CD4-positive, CD25-positive, alpha-beta regulatory T cell (primary cell): ENCODE measurements at regions not wholly inside any gene's neighbourhood (a gene's known extent, or its start where the extent isn't known, plus 50 kb on each side); places are given as distances from the start of the nearest gene placed in this dataset.

Experiments used
- ATAC-seq, 2 donors: fragments of 150-1000 bp; cut with Tn5 transposase; one replicate each; pipeline ENCODE4 v1.10.0; 2021; ENCODE audit warnings: low read depth in 2 of 2, moderate number of reproducible peaks in 2 of 2, moderate library complexity in 1 of 2
- DNase-seq, 3 donors: peaks; one replicate each; pipeline versions ENCODE4 v3.0.0 to v3.0.0-alpha.2; 2012 to 2022; ENCODE audit warnings: mixed read lengths in 1 of 3
- H3K27ac ChIP-seq: one replicate; pipeline ENCODE4 v1.7.0; 2013; ENCODE audit warnings: mild to moderate bottlenecking, low read length; ENCODE audit not compliant: insufficient read depth, poor library complexity, severe bottlenecking
- H3K27me3 ChIP-seq: one replicate; pipeline ENCODE4 v1.7.0; 2013; ENCODE audit warnings: low read length; ENCODE audit not compliant: control insufficient read depth, insufficient read depth
- H3K36me3 ChIP-seq: one replicate; pipeline ENCODE4 v1.7.0; 2013; ENCODE audit warnings: mild to moderate bottlenecking, low read length, moderate library complexity; ENCODE audit not compliant: control insufficient read depth, insufficient read depth
- H3K4me1 ChIP-seq: 2 replicates; pipeline ENCODE4 v1.7.0; 2013; ENCODE audit warnings: mild to moderate bottlenecking, low read length; ENCODE audit not compliant: insufficient read depth, control insufficient read depth, poor library complexity, severe bottlenecking
- H3K4me3 ChIP-seq: one replicate; pipeline ENCODE4 v1.7.0; 2013; ENCODE audit warnings: low read depth, mild to moderate bottlenecking, low read length, moderate library complexity
- H3K9me3 ChIP-seq, 2 experiments: 1 replicate in 1 of 2; 2 replicates in 1 of 2; pipeline ENCODE4 v1.7.0; 2013; ENCODE audit warnings: low read length in 2 of 2, mild to moderate bottlenecking in 1 of 2, moderate library complexity in 1 of 2; ENCODE audit not compliant: control insufficient read depth in 2 of 2
- H3K27ac Mint-ChIP-seq, 3 donors: one replicate each; pipeline ENCODE4 v1.8.0; 2020 to 2022; ENCODE audit warnings: mild to moderate bottlenecking in 3 of 3, mixed read lengths in 3 of 3, moderate library complexity in 2 of 3
- H3K27me3 Mint-ChIP-seq: one replicate; pipeline ENCODE4 v1.8.0; 2022; ENCODE audit warnings: mild to moderate bottlenecking, mixed read lengths
- H3K36me3 Mint-ChIP-seq: one replicate; pipeline ENCODE4 v1.8.0; 2020; ENCODE audit warnings: mixed read lengths
- H3K4me1 Mint-ChIP-seq, 4 donors: one replicate each; pipeline ENCODE4 v1.8.0; 2020 to 2022; ENCODE audit warnings: mixed read lengths in 4 of 4, mild to moderate bottlenecking in 1 of 4
- H3K4me3 Mint-ChIP-seq, 4 donors: one replicate each; pipeline ENCODE4 v1.8.0; 2020 to 2022; ENCODE audit warnings: mild to moderate bottlenecking in 4 of 4, mixed read lengths in 4 of 4, moderate library complexity in 3 of 4
- H3K9me3 Mint-ChIP-seq, 7 donors: one replicate each; pipeline ENCODE4 v1.8.0; 2020 to 2022; ENCODE audit warnings: mixed read lengths in 7 of 7, mild to moderate bottlenecking in 3 of 7, moderate library complexity in 2 of 7

- Mint-ChIP-seq H3K4me1 (no peaks in the 10 kb centered on the region), H3K27me3 (no peaks in the 10 kb centered on the region), H3K9me3 (peaks cover 0 to 3% (median 0%) of the 10 kb centered on the region in 7 donors), H3K27ac (no peak overlapping the region), H3K4me3 (no peak overlapping the region), H3K36me3 (no peaks in the 10 kb centered on the region)
- Histone ChIP-seq H3K9me3 (no peaks in the 10 kb centered on the region), H3K36me3 (no peaks in the 10 kb centered on the region), H3K4me1 (no peaks in the 10 kb centered on the region), H3K27me3 (no peaks in the 10 kb centered on the region), H3K27ac (no peak overlapping the region), H3K4me3 (no peak overlapping the region)
- no peak for ATAC-seq
- DNase-seq = no peak
These were observed 327.1 kb downstream of the ZIC1 start for GRCh38 chr3:147736226-147736625.

GRCh38 chr3:147737376-147737775, 328.2 kb downstream of the ZIC1 start:
- no peak overlapping the region for H3K4me3 Mint-ChIP-seq

GRCh38 chr3:147740928-147741327, 331.8 kb downstream of the ZIC1 start:
- Mint-ChIP-seq H3K36me3 (no peaks in the 10 kb centered on the region), H3K4me1 (no peaks in the 10 kb centered on the region), H3K27ac (no peak overlapping the region), H3K4me3 (no peak overlapping the region), H3K9me3 (peaks cover 0 to 8% (median 4%) of the 10 kb centered on the region in 7 donors), H3K27me3 (no peaks in the 10 kb centered on the region)
- no peak overlapping the region for H3K4me3 ChIP-seq
- H3K27me3 ChIP-seq = no peaks in the 10 kb centered on the region
- H3K27ac ChIP-seq = no peak overlapping the region
- no peaks in the 10 kb centered on the region for H3K4me1 ChIP-seq
- no peaks in the 10 kb centered on the region for H3K9me3 ChIP-seq
- DNase-seq (no peak), ATAC-seq (no peak)
- H3K36me3 ChIP-seq = no peaks in the 10 kb centered on the region

More at GRCh38 chr3:147737376-147737775, 328.2 kb downstream of the ZIC1 start:
- Mint-ChIP-seq H3K9me3 (peaks cover 0 to 4% (median 0%) of the 10 kb centered on the region in 7 donors), H3K27me3 (no peaks in the 10 kb centered on the region), H3K27ac (no peak overlapping the region), H3K36me3 (no peaks in the 10 kb centered on the region), H3K4me1 (no peaks in the 10 kb centered on the region)
- Histone ChIP-seq H3K4me3 (no peak overlapping the region), H3K4me1 (no peaks in the 10 kb centered on the region), H3K27me3 (no peaks in the 10 kb centered on the region), H3K36me3 (no peaks in the 10 kb centered on the region), H3K27ac (no peak overlapping the region), H3K9me3 (no peaks in the 10 kb centered on the region)
- no peak for DNase-seq
- ATAC-seq = no peak

GRCh38 chr3:147744967-147745366, 335.8 kb downstream of the ZIC1 start:
- Histone ChIP-seq H3K4me1 (no peaks in the 10 kb centered on the region), H3K9me3 (no peaks in the 10 kb centered on the region), H3K4me3 (no peak overlapping the region), H3K27ac (no peak overlapping the region), H3K27me3 (no peaks in the 10 kb centered on the region), H3K36me3 (no peaks in the 10 kb centered on the region)
- Mint-ChIP-seq H3K9me3 (peaks cover 3 to 9% (median 8%) of the 10 kb centered on the region in 7 donors), H3K4me3 (no peak overlapping the region), H3K27ac (no peak overlapping the region), H3K27me3 (no peaks in the 10 kb centered on the region), H3K36me3 (no peaks in the 10 kb centered on the region), H3K4me1 (no peaks in the 10 kb centered on the region)
- ATAC-seq = no peak
- no peak for DNase-seq

GRCh38 chr3:147755310-147755709, 346.1 kb downstream of the ZIC1 start:
- DNase-seq = no peak
- H3K9me3 ChIP-seq = no peaks in the 10 kb centered on the region
- H3K36me3 ChIP-seq = no peaks in the 10 kb centered on the region
- no peak overlapping the region for H3K27ac ChIP-seq
- H3K27me3 Mint-ChIP-seq = no peaks in the 10 kb centered on the region
- H3K4me1 Mint-ChIP-seq = no peaks in the 10 kb centered on the region
- H3K4me3 ChIP-seq = no peak overlapping the region
- no peak for ATAC-seq
- H3K27ac Mint-ChIP-seq = no peak overlapping the region
- no peaks in the 10 kb centered on the region for H3K36me3 Mint-ChIP-seq
- H3K4me3 Mint-ChIP-seq = no peak overlapping the region
- H3K9me3 Mint-ChIP-seq = peaks cover 0 to 1% (median 0%) of the 10 kb centered on the region in 7 donors
- no peaks in the 10 kb centered on the region for H3K4me1 ChIP-seq
- H3K27me3 ChIP-seq = no peaks in the 10 kb centered on the region

- Mint-ChIP-seq H3K27ac (no peak overlapping the region), H3K9me3 (peaks cover 0 to 1% (median 0%) of the 10 kb centered on the region in 7 donors), H3K27me3 (no peaks in the 10 kb centered on the region), H3K36me3 (no peaks in the 10 kb centered on the region), H3K4me3 (no peak overlapping the region), H3K4me1 (no peaks in the 10 kb centered on the region)
- Histone ChIP-seq H3K4me3 (no peak overlapping the region), H3K27me3 (no peaks in the 10 kb centered on the region), H3K36me3 (no peaks in the 10 kb centered on the region), H3K9me3 (no peaks in the 10 kb centered on the region), H3K27ac (no peak overlapping the region), H3K4me1 (no peaks in the 10 kb centered on the region)
- DNase-seq = no peak
- ATAC-seq = no peak
These were observed 347.3 kb downstream of the ZIC1 start for GRCh38 chr3:147756476-147756875.

GRCh38 chr3:147757866-147758265, 348.7 kb downstream of the ZIC1 start:
- Histone ChIP-seq H3K4me1 (no peaks in the 10 kb centered on the region), H3K27ac (no peak overlapping the region), H3K27me3 (no peaks in the 10 kb centered on the region), H3K36me3 (no peaks in the 10 kb centered on the region), H3K4me3 (no peak overlapping the region), H3K9me3 (no peaks in the 10 kb centered on the region)
- H3K4me3 Mint-ChIP-seq = no peak overlapping the region
- H3K27me3 Mint-ChIP-seq = no peaks in the 10 kb centered on the region
- H3K4me1 Mint-ChIP-seq = no peaks in the 10 kb centered on the region
- H3K27ac Mint-ChIP-seq = no peak overlapping the region
- no peaks in the 10 kb centered on the region for H3K36me3 Mint-ChIP-seq
- DNase-seq = no peak
- no peak for ATAC-seq
- peaks cover 0 to 1% (median 0%) of the 10 kb centered on the region in 7 donors for H3K9me3 Mint-ChIP-seq

GRCh38 chr3:147758771-147759170, 349.6 kb downstream of the ZIC1 start:
- Mint-ChIP-seq H3K4me3 (no peak overlapping the region), H3K36me3 (no peaks in the 10 kb centered on the region), H3K9me3 (no peaks in the 10 kb centered on the region), H3K27ac (no peak overlapping the region), H3K4me1 (no peaks in the 10 kb centered on the region), H3K27me3 (no peaks in the 10 kb centered on the region)
- H3K27ac ChIP-seq = no peak overlapping the region
- no peak overlapping the region for H3K4me3 ChIP-seq
- no peaks in the 10 kb centered on the region for H3K36me3 ChIP-seq
- DNase-seq (no peak), ATAC-seq (no peak)
- no peaks in the 10 kb centered on the region for H3K4me1 ChIP-seq
- no peaks in the 10 kb centered on the region for H3K27me3 ChIP-seq
- H3K9me3 ChIP-seq = no peaks in the 10 kb centered on the region
